CD4-positive, alpha-beta T cell (primary cell): ENCODE measurements at regions not wholly inside any gene's neighbourhood (a gene's known extent, or its start where the extent isn't known, plus 50 kb on each side); places are given as distances from the start of the nearest gene placed in this dataset.

Experiments
- ATAC-seq: fragments of 200-7000 bp; cut with Tn5 transposase; one replicate; pipeline ENCODE4 v1.10.0; 2022; ENCODE audit warnings: mild to moderate bottlenecking; ENCODE audit not compliant: poor library complexity
- CTCF ChIA-PET: fragments of 350-600 bp; sonication (Branson Sonifier 250); formaldehyde crosslinking; loops from one replicate; lab custom pipeline; 2021; ENCODE audit warnings: antibody characterized with exemption, inconsistent platforms; lab: Charles Lee
- POLR2A ChIA-PET: fragments of 350-600 bp; sonication (Branson Sonifier 250); formaldehyde crosslinking; loops from one replicate; lab custom pipeline; 2021; ENCODE audit warnings: antibody characterized with exemption, inconsistent platforms; lab: Charles Lee
- DNase-seq, 14 experiments: peaks; one replicate each; pipeline ENCODE4 v3.0.0-alpha.2; 2013 to 2020; ENCODE audit warnings: mixed read lengths in 2 of 14
- H3K27ac ChIP-seq, 2 donors: one replicate each; pipeline versions ENCODE4 v1.5.1 to v1.7.0; 2013; ENCODE audit warnings: low read length in 2 of 2, low read depth in 1 of 2, mild to moderate bottlenecking in 1 of 2
- H3K27me3 ChIP-seq, 2 experiments: 1 replicate in 1 of 2; 2 replicates in 1 of 2; pipeline versions ENCODE4 v1.6.1 to v1.7.0; 2013; ENCODE audit warnings: low read length in 2 of 2, control low read depth in 1 of 2, mild to moderate bottlenecking in 1 of 2, moderate library complexity in 1 of 2; ENCODE audit not compliant: insufficient read depth in 2 of 2, control insufficient read depth in 1 of 2
- H3K36me3 ChIP-seq: one replicate; pipeline ENCODE4 v1.6.1; 2013; ENCODE audit warnings: low read length, control low read depth; ENCODE audit not compliant: insufficient read depth
- H3K4me1 ChIP-seq: one replicate; pipeline ENCODE4 v1.6.1; 2013; ENCODE audit warnings: low read length, control low read depth; ENCODE audit not compliant: insufficient read depth
- H3K4me3 ChIP-seq: one replicate; pipeline ENCODE4 v1.5.1; 2013; ENCODE audit warnings: mild to moderate bottlenecking, low read length, moderate library complexity
- H3K9me3 ChIP-seq, 2 experiments: 1 replicate in 1 of 2; 2 replicates in 1 of 2; pipeline versions ENCODE4 v1.6.1 to v1.7.0; 2013; ENCODE audit warnings: low read length in 2 of 2, mild to moderate bottlenecking in 2 of 2, control low read depth in 1 of 2, moderate library complexity in 1 of 2; ENCODE audit not compliant: control insufficient read depth in 1 of 2, insufficient read depth in 1 of 2
- H3K27ac Mint-ChIP-seq: one replicate; pipeline ENCODE4 v1.8.0; 2020; ENCODE audit warnings: mixed read lengths
- H3K27me3 Mint-ChIP-seq: one replicate; pipeline ENCODE4 v1.8.0; 2021; ENCODE audit warnings: mixed read lengths
- H3K36me3 Mint-ChIP-seq: one replicate; pipeline ENCODE4 v1.8.0; 2021; ENCODE audit warnings: low read depth, mixed read lengths
- H3K4me1 Mint-ChIP-seq: one replicate; pipeline ENCODE4 v1.8.0; 2021; ENCODE audit warnings: low read depth, mixed read lengths
- H3K4me3 Mint-ChIP-seq: one replicate; pipeline ENCODE4 v1.8.0; 2020; ENCODE audit warnings: mild to moderate bottlenecking, mixed read lengths
- H3K9me3 Mint-ChIP-seq: one replicate; pipeline ENCODE4 v1.8.0; 2020; ENCODE audit warnings: mixed read lengths
- CTCF ChIP-seq: fragments of 200-600 bp; IDR thresholded peaks from one replicate; pipeline ENCODE4 v1.8.0; 2022; ENCODE audit warnings: antibody characterized with exemption, mild to moderate bottlenecking
- intact Hi-C, 2 experiments: fragments of 100-400 bp; cut with DNase I in 1 of 2; cut with micrococcal nuclease in 1 of 2; formaldehyde crosslinking; loops; one replicate each; pipeline versions ENCODE4 v1.15.1 to v1.9.0; 2023 to 2025; cut with DNase I, micrococcal nuclease

GRCh38 chr2:125572660-125573059 lies 1083.3 kb upstream of the GYPC start:
- POLR2A ChIA-PET, result no interaction called here

GRCh38 chr2:125573432-125573831 lies 1082.5 kb upstream of the GYPC start:
- H3K27me3 Mint-ChIP-seq, result no peaks in the 10 kb centered on the region
- DNase-seq (no peak), ATAC-seq (no peak)
- H3K27ac Mint-ChIP-seq, result no peak overlapping the region
- H3K36me3 ChIP-seq, result no peaks in the 10 kb centered on the region
- H3K27ac ChIP-seq, result no peak overlapping the region
- H3K4me1 ChIP-seq, result no peaks in the 10 kb centered on the region
- ChIA-PET CTCF (no interaction called here), POLR2A (no interaction called here)
- H3K9me3 ChIP-seq, result no peaks in the 10 kb centered on the region
- TF ChIP-seq CTCF, result no peak
- H3K36me3 Mint-ChIP-seq, result no peaks in the 10 kb centered on the region
- intact Hi-C loops, result no loop called here
- H3K4me3 Mint-ChIP-seq, result no peak overlapping the region
- H3K4me1 Mint-ChIP-seq, result no peaks in the 10 kb centered on the region
- no peak overlapping the region for H3K4me3 ChIP-seq
- H3K9me3 Mint-ChIP-seq, result peaks cover 4% of the 10 kb centered on the region
- H3K27me3 ChIP-seq, result no peaks in the 10 kb centered on the region

More at GRCh38 chr2:125572660-125573059, 1083.3 kb upstream of the GYPC start:
- no peaks in the 10 kb centered on the region for H3K4me1 ChIP-seq
- DNase-seq, result no peak
- no peaks in the 10 kb centered on the region for H3K36me3 ChIP-seq
- CTCF ChIA-PET, result no interaction called here
- H3K9me3 Mint-ChIP-seq, result peaks cover 8% of the 10 kb centered on the region
- H3K4me1 Mint-ChIP-seq, result no peaks in the 10 kb centered on the region
- no peaks in the 10 kb centered on the region for H3K36me3 Mint-ChIP-seq
- intact Hi-C loops, result no loop called here
- H3K27ac ChIP-seq, result no peak overlapping the region
- TF ChIP-seq CTCF, result no peak
- H3K27me3 ChIP-seq, result no peaks in the 10 kb centered on the region
- no peak overlapping the region for H3K27ac Mint-ChIP-seq
- H3K27me3 Mint-ChIP-seq, result no peaks in the 10 kb centered on the region
- no peak for ATAC-seq
- H3K9me3 ChIP-seq, result no peaks in the 10 kb centered on the region
- no peak overlapping the region for H3K4me3 ChIP-seq
- H3K4me3 Mint-ChIP-seq, result no peak overlapping the region

GRCh38 chr2:125576558-125576957 lies 1079.4 kb upstream of the GYPC start:
- Histone ChIP-seq H3K27ac (no peak overlapping the region), H3K27me3 (no peaks in the 10 kb centered on the region), H3K4me1 (no peaks in the 10 kb centered on the region), H3K4me3 (no peak overlapping the region), H3K9me3 (no peaks in the 10 kb centered on the region), H3K36me3 (no peaks in the 10 kb centered on the region)
- Mint-ChIP-seq H3K36me3 (no peaks in the 10 kb centered on the region), H3K4me1 (no peaks in the 10 kb centered on the region), H3K27ac (no peak overlapping the region), H3K27me3 (no peaks in the 10 kb centered on the region), H3K4me3 (no peak overlapping the region), H3K9me3 (peaks cover 2% of the 10 kb centered on the region)
- CTCF ChIA-PET, result no interaction called here
- DNase-seq, result no peak
- ATAC-seq, result no peak
- no peak for TF ChIP-seq CTCF
- POLR2A ChIA-PET, result no interaction called here
- intact Hi-C loops, result no loop called here
